HG03457 (cell line): ENCODE measurements at regions not wholly inside any gene's neighbourhood (a gene's known extent, or its start where the extent isn't known, plus 50 kb on each side); places are given as distances from the start of the nearest gene placed in this dataset.

Experiments
- ATAC-seq: cut with Tn5 transposase; IDR thresholded peaks from one replicate; pipeline ENCODE4 v1.9.1; 2021; ENCODE audit warnings: moderate number of reproducible peaks; ENCODE audit not compliant: unreplicated experiment

DNA sequence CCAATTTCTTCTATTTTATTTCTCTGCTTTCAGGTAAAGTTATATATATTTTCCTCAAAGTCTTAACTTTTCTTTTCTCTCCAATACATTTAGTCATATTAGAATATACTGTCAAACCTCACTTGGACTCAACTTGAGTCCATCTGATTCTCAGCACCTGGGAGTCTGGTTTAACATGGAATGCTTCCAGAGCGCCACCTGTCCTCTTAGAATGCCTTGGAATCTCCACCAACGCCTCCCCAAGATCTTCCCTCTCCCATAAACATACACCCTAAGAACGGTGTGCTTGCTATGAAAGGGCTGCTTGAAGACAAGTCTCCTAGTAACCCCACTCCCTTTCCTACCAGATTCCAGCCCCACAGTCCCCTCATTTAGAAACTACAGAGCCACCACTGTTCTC lies 229.1 kb upstream of the MKLN1 start:
- ATAC-seq = no peak

- ATAC-seq = no peak
Measured at GRCh38 chr7:131100357-131101054, 227.2 kb upstream of the MKLN1 start.

DNA sequence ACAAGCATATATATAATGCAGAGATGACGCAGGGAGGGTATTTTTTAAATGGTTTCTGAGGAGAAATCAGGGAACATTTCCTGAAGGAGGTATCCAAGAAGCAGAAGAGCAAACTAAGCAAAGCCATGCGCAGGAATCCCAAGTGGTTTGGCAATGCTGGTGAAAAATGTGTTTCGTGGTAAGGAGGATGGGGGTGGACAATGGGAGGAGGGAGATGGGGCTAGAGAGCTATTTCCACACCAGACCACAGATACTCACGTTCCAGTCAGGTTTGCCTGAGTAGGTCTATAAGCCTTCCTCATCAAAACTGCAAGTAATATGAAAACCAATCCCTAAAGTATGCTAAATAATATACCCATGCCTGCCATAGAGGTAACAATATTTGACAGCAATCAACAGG lies 223.7 kb upstream of the MKLN1 start:
- no peak for ATAC-seq

GRCh38 chr7:131104596-131105293 lies 222.9 kb upstream of the MKLN1 start:
- no peak for ATAC-seq

DNA sequence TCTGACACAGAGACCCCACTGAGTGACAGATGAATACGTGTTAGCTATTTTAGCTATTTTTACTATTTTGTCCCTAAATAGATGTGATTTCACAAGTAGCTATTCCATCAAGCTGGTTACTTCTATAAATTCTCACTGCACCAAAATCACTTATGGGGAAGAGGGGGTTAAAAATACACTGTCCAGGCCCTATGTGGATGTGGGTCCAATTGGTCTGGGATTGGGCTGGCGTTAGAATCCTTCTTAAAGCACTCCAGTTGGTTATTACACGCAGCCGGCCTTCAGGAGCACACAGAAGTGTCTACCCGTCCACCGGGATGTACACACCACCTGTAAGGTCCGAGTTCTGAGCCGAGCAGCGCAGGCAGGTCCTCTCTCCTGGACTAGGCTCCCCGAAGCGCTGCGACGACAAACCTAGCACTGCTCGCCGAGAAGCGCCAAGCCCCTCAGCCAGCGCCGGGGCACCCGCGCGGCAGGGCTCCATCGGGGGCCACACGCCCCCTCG lies 222.3 kb upstream of the MKLN1 start:
- no peak for ATAC-seq

- ATAC-seq = peak; percentile 29
Measured at GRCh38 chr7:131105799-131106680, 221.6 kb upstream of the MKLN1 start.

- no peak for ATAC-seq
Measured at GRCh38 chr7:131106681-131107336, 220.9 kb upstream of the MKLN1 start.

DNA sequence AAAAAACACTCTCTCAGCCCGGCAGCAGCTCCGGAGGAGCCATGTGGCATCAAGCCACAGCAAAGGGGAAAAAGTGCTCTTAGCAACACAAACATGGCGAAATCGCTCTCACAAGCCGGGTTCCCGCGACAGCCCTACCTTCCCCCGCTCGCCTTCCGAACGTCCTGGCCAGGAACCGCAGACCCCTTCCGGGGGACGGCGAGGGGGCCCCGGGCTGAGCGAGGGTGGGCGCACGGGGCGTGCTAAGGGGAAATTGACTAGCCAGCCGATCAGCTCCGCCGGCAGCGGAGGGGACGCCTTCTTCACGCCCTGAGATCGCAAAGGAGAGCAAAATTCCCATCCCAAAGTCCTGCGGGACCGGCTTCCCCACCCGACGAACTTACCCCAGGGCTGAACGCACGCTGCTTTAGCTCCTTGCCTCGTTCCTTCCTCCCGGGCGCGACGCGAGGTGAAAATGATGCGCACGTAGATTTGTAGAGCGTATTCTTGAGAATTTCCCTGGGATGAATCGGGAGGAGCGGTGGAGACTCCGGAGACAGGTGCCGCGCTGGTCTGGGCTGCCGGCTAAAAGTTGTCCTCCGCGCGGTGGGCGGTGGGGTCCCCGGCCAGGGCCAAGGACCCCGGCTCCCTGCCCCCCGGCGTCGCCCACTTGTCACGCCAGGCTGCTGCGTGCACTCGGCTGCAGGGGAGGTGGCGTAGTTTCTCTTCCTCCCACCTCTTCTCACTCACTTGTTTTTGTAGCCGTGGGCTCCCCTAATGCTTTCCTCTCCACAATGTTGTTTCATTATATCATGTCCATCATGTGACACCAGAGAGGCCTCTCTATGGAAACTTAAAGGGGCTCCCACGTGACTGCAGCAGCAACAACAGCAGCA lies 220.1 kb upstream of the MKLN1 start:
- peak; percentile 33 for ATAC-seq

DNA sequence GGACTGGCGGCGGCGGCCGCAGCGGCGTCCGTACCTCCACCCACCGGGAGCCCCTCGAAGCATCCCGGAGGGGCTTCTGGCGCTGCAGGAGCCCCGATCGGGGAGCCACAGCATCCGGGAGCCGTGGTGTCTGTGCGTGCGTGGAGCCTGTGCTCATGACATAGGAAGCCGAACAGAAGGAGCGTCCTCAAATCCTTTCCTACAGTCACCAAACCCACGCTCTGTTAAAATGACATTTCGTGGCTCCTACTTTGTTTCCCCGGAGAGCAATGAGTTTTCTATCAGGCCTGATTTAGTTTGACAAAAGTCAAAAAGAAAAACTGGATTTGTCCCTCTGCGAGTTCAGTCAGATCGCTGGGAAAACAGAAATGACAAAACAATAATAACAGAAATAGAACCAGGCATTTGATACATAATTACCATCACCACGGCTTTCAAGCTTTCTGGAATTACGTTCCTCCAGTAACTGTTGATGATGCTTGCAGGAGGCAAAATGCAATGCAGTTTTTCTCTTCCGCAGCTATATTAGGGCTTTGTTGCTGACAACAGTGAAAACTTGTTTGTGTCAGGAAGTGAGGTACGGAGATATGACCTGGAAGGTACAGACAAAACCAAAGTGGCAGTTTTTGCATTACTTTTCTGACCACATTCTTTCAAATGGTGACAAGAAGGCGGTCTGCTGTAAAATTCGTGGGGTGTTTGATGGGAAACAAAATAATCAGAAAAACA lies 219.3 kb upstream of the MKLN1 start:
- no peak for ATAC-seq

DNA sequence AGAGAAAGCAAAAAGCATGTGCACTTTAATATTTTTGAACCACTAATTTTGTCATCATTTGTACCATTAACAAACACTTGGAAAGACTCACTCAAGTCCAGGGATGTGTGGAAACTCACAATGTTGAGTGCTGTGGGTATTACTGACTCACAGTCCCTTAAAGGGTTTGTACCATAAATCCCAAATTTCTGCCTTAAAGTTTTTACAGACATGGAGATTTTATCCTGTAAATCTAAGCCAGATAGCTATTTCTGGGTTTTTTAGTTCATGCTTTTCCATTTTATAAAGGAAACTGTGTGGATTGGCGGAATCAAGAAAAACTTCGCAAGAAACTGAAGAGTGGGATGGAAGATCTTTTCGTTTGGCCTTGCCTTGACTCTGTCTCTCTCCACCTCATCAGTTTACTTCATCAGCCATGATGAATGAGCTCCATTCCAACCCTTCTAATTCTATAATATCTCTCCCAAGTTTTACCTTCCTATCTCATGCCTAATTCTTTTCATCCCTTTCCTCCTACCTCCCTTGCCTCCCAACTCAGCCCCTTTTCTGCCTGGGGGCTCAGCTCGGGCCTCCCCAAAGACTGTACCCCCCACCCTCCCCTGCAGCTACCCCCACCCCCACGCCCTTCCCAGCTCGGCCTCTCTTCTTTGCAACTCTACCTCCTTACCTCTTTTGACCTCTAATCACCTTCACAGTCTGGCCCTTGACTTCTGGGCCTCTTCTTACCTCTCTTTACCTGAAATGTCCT lies 218.5 kb upstream of the MKLN1 start:
- ATAC-seq = no peak

- ATAC-seq = no peak
Measured at GRCh38 chr7:131109759-131110296, 217.8 kb upstream of the MKLN1 start.

DNA sequence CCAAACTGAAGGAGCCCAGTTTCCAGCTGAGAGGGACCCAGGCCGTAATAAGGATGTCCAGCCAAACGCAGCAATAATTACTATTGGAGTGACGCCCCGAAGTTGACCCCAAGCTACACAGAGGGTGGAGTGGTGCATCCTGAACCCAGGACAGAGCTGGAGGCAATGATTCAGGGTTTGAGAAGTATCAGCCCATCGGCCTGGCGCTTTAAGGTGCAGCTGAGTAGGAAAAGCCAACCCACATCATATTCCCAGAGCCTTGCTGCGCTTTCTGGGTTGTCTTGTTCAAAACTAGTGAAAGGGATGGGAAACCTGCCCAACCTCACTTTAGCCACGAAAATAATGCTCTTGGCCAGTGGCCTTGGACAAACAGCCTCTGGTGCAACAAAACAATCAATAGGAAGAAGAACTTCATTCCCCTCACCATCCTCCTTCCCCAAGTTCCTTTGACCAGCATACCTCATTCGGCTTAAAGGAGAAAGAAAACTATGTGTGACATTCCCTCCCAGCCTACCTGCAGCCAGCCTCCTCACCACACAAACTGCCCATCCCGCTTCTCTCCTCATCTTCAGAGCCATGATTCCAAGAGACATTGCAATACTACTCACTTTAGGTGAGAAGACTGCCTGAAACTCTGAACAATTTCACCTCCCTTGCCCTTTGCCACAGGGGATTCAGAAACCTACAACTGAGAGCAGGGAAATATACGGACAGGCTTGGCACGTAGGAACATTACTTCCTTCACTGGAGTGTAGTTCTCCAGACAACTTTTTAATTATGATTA lies 217.2 kb upstream of the MKLN1 start:
- no peak for ATAC-seq

- ATAC-seq = no peak
Measured at GRCh38 chr7:131111081-131111576, 216.5 kb upstream of the MKLN1 start.

GRCh38 chr7:131111792-131112191 lies 215.9 kb upstream of the MKLN1 start:
- ATAC-seq = no peak

GRCh38 chr7:131112431-131112830 lies 215.2 kb upstream of the MKLN1 start:
- no peak for ATAC-seq

DNA sequence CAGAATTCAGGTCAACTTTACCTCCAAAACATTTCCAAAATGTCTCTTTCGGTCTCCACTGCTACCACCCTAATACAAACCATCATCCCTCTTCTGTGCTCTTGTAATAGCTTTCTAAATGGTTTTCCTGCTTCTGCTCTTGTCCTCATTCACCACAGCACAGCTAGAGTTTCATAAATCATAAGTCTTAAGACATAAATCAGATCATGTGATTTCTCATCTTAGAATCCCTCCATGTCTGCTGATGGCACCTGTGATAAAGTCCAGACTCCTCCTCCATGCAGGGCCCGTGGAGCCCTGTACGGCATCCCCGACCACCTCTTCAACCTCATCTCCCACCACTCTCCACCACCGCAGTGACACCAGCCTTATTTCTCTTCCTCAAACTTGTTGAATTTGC lies 212.3 kb upstream of the MKLN1 start:
- no peak for ATAC-seq

DNA sequence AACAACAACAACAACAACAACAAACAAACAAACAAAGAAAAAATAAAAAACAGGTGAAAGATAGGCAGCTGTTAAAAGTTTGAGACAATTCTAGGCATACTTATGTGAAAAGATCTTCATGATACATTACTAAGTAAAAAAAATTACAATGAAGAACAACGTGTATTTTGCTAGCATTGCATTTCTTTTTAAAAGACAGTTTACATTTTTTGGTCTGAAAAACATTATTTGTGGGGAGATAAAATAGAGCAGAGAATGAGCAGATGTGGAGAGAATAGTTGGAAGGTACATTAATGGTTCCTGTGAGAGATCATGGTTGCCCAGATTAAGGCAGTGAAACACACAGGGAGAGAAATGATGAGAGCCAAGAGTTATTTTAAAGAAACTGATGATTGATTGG lies 210.2 kb upstream of the MKLN1 start:
- no peak for ATAC-seq
